MM.1S (cell line): ENCODE measurements at regions not wholly inside any gene's neighbourhood (a gene's known extent, or its start where the extent isn't known, plus 50 kb on each side); places are given as distances from the start of the nearest gene placed in this dataset.
"Not testable (repeated sequence)": the region's sequence is repeated elsewhere in the genome, so short reads cannot be mapped to it uniquely, and the experiment has no call there.

Source experiments
- DNase-seq: peaks from one replicate; pipeline ENCODE4 v3.0.0-alpha.2; 2015
- H2AFZ ChIP-seq: fragments of 300-600 bp; sonication (generic); 2 replicates; pipeline ENCODE4 v1.6.0; 2016; ENCODE audit warnings: antibody characterized with exemption, low read length
- H3F3A ChIP-seq: fragments of 300-600 bp; sonication (generic); 2 replicates; pipeline ENCODE4 v1.6.1; 2016; ENCODE audit warnings: mild to moderate bottlenecking, antibody characterized with exemption, low read length, moderate library complexity, mixed read lengths; ENCODE audit not compliant: insufficient read depth
- H3K27ac ChIP-seq: fragments of 300-600 bp; sonication (generic); 2 replicates; pipeline ENCODE4 v1.5.1; 2016; ENCODE audit warnings: mild to moderate bottlenecking, low read length
- H3K27me3 ChIP-seq: fragments of 300-600 bp; sonication (generic); replicated peaks from 2 replicates; pipeline ENCODE4 v1.6.0; 2016; ENCODE audit warnings: low read length; ENCODE audit not compliant: insufficient read depth
- H3K36me3 ChIP-seq: fragments of 300-600 bp; sonication (generic); replicated peaks from 2 replicates; pipeline ENCODE4 v1.6.1; 2016; ENCODE audit warnings: mild to moderate bottlenecking, low read length, mixed read lengths; ENCODE audit not compliant: insufficient read depth
- H3K4me1 ChIP-seq: fragments of 300-600 bp; sonication (generic); 2 replicates; pipeline ENCODE4 v1.6.1; 2016; ENCODE audit warnings: low read length, mixed read lengths
- H3K4me2 ChIP-seq: fragments of 300-600 bp; sonication (generic); 2 replicates; pipeline ENCODE4 v1.6.0; 2016; ENCODE audit warnings: low read depth, low read length
- H3K4me3 ChIP-seq: fragments of 300-600 bp; sonication (generic); 2 replicates; pipeline ENCODE4 v1.5.1; 2016; ENCODE audit warnings: low read length, mixed read lengths
- H3K79me2 ChIP-seq: fragments of 300-600 bp; sonication (generic); 2 replicates; pipeline ENCODE4 v1.6.1; 2016; ENCODE audit warnings: mixed run types, low read length, mixed read lengths
- H3K9ac ChIP-seq: fragments of 300-600 bp; sonication (generic); 2 replicates; pipeline ENCODE4 v1.6.1; 2016; ENCODE audit warnings: low read length, mixed read lengths
- H3K9me2 ChIP-seq: fragments of 300-600 bp; sonication (generic); replicated peaks from 2 replicates; pipeline ENCODE4 v1.6.1; 2016; ENCODE audit warnings: mild to moderate bottlenecking, low read length, mixed read lengths; ENCODE audit not compliant: insufficient read depth
- H3K9me3 ChIP-seq: fragments of 300-600 bp; sonication (generic); replicated peaks from 2 replicates; pipeline ENCODE4 v1.6.1; 2016; ENCODE audit warnings: mild to moderate bottlenecking, low read length, mixed read lengths; ENCODE audit not compliant: insufficient read depth
- H4K20me1 ChIP-seq: fragments of 300-600 bp; sonication (generic); 2 replicates; pipeline ENCODE4 v1.6.1; 2016; ENCODE audit warnings: mild to moderate bottlenecking, low read length, moderate library complexity, mixed read lengths; ENCODE audit not compliant: insufficient read depth
- EZH2 ChIP-seq: fragments of 300-600 bp; sonication (generic); optimal IDR thresholded peaks from 2 replicates; pipeline ENCODE3; 2017; ENCODE audit warnings: low read depth, mild to moderate bottlenecking, antibody characterized with exemption, low read length, mixed read lengths
- EZH2phosphoT487 ChIP-seq: fragments of 300-600 bp; sonication (generic); IDR thresholded peaks from 2 replicates; pipeline ENCODE4 v1.6.1; 2018; ENCODE audit warnings: antibody characterized with exemption, low read length
- TF ChIP-seq, protein P1 (sequence below): fragments of 300-600 bp; sonication (generic); IDR thresholded peaks from 2 replicates; pipeline ENCODE4 v1.5.1; 2016; ENCODE audit warnings: antibody characterized with exemption, low read length, mixed read lengths

GRCh38 chr5:171543148-171543815 lies 123.8 kb downstream of the FGF18 start:
- Histone ChIP-seq H3K4me3 (no peak overlapping the region), H3K27me3 (no peaks in the 10 kb centered on the region), H3K79me2 (no peaks in the 10 kb centered on the region), H3K4me2 (no peak overlapping the region), H3K9me3 (no peaks in the 10 kb centered on the region), H3K9me2 (no peaks in the 10 kb centered on the region), H2AFZ (no peak overlapping the region), H3K4me1 (no peaks in the 10 kb centered on the region), H3F3A (no peaks in the 10 kb centered on the region), H3K36me3 (no peaks in the 10 kb centered on the region), H3K9ac (no peak overlapping the region), H4K20me1 (no peaks in the 10 kb centered on the region), H3K27ac (no peak overlapping the region)
- TF ChIP-seq, protein P1, sequence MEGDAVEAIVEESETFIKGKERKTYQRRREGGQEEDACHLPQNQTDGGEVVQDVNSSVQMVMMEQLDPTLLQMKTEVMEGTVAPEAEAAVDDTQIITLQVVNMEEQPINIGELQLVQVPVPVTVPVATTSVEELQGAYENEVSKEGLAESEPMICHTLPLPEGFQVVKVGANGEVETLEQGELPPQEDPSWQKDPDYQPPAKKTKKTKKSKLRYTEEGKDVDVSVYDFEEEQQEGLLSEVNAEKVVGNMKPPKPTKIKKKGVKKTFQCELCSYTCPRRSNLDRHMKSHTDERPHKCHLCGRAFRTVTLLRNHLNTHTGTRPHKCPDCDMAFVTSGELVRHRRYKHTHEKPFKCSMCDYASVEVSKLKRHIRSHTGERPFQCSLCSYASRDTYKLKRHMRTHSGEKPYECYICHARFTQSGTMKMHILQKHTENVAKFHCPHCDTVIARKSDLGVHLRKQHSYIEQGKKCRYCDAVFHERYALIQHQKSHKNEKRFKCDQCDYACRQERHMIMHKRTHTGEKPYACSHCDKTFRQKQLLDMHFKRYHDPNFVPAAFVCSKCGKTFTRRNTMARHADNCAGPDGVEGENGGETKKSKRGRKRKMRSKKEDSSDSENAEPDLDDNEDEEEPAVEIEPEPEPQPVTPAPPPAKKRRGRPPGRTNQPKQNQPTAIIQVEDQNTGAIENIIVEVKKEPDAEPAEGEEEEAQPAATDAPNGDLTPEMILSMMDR, result no peak
- TF ChIP-seq EZH2 (no peak), EZH2phosphoT487 (no peak)
- no peak for DNase-seq

DNA sequence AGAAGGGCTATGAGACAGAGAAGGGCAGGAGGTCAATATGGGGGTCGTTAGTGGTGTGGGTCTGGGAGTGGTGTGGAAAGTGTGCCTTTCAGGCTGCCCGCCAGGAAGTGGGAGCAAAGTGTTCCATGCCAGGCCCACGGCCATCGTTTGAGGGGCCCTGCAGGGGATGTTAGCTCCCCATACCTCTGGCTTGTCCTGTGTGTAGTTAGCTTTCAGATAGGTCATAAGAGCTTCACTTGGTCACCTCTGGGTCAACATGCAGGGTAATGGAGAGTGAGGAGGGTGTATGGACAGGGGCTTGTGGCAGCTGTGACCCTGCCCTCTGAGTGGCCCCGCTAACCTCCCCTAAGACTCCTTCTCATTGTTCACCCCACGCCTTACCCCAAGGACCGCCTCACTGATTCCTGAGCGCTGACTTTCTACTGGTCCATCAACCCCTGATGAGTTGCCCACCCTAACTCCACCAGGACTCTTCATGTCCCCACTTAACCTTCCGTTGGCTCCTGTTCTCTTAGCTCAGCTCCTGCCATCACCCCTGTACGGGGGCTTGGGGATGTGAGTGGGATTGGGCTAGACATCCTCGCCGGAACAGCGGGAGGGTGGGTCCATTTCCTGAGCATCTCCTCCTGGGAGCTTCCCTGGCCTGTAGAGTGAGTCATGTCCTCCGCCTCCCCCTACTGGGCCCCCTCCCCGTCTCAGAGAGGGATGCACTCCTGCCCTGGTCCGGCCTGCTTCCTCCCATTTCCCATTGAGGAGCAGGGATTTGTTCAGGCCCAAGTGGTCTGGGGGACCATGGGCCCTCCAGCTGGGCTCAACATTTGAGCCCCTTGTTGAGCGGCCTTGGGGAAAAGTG lies 125.7 kb downstream of the FGF18 start:
- H3K4me3 ChIP-seq, result no peak overlapping the region
- H3F3A ChIP-seq, result no peaks in the 10 kb centered on the region
- H3K4me1 ChIP-seq, result no peaks in the 10 kb centered on the region
- H4K20me1 ChIP-seq, result no peaks in the 10 kb centered on the region
- H3K9me2 ChIP-seq, result no peaks in the 10 kb centered on the region
- TF ChIP-seq EZH2phosphoT487 (no peak), EZH2 (no peak)
- TF ChIP-seq, protein P1, result no peak
- no peak for DNase-seq
- no peak overlapping the region for H2AFZ ChIP-seq
- H3K4me2 ChIP-seq, result no peak overlapping the region
- H3K79me2 ChIP-seq, result no peaks in the 10 kb centered on the region
- no peak overlapping the region for H3K27ac ChIP-seq
- H3K36me3 ChIP-seq, result no peaks in the 10 kb centered on the region
- no peak overlapping the region for H3K9ac ChIP-seq
- no peaks in the 10 kb centered on the region for H3K27me3 ChIP-seq
- H3K9me3 ChIP-seq, result no peaks in the 10 kb centered on the region

DNA sequence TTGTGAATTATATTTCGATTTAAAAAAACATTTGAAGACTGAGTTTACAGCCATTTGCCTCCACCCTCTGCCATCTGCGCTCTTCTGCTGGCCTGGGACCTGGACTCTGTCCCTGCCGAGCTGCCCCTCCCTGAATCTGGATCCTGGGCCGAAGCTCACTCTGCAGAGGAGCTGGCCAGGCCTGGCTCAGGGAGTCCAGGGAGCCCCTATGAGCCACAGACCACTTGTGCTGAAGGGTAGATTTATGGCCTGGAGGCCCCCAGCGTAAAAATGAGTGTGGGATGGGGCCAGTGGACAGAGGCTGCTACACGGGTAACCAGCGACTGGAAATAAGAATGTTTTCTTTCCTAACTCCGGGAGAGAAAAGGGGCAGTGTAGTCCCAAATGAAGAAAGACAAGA lies 129.8 kb downstream of the FGF18 start:
- no peak overlapping the region for H3K4me2 ChIP-seq
- no peak overlapping the region for H3K9ac ChIP-seq
- no peak overlapping the region for H2AFZ ChIP-seq
- TF ChIP-seq EZH2, result no peak
- TF ChIP-seq, protein P1, result no peak
- TF ChIP-seq EZH2phosphoT487, result no peak
- no peaks in the 10 kb centered on the region for H3F3A ChIP-seq
- H3K9me3 ChIP-seq, result no peaks in the 10 kb centered on the region
- no peaks in the 10 kb centered on the region for H4K20me1 ChIP-seq
- H3K9me2 ChIP-seq, result no peaks in the 10 kb centered on the region
- no peaks in the 10 kb centered on the region for H3K79me2 ChIP-seq
- no peak overlapping the region for H3K4me3 ChIP-seq
- H3K4me1 ChIP-seq, result no peaks in the 10 kb centered on the region
- H3K27me3 ChIP-seq, result no peaks in the 10 kb centered on the region
- no peaks in the 10 kb centered on the region for H3K36me3 ChIP-seq
- no peak for DNase-seq
- H3K27ac ChIP-seq, result no peak overlapping the region

GRCh38 chr5:171553817-171554216 lies 134.4 kb downstream of the FGF18 start:
- not testable (repeated sequence) for H3K27me3 ChIP-seq, H3K9me2 ChIP-seq, H3K4me3 ChIP-seq, H3K9me3 ChIP-seq, H2AFZ ChIP-seq, H3K4me1 ChIP-seq, H3K79me2 ChIP-seq, H3K27ac ChIP-seq, H4K20me1 ChIP-seq, H3K4me2 ChIP-seq, H3F3A ChIP-seq, DNase-seq, H3K36me3 ChIP-seq, H3K9ac ChIP-seq
